MM.1S (cell line): ENCODE measurements at regions not wholly inside any gene's neighbourhood (a gene's known extent, or its start where the extent isn't known, plus 50 kb on each side); places are given as distances from the start of the nearest gene placed in this dataset.

ENCODE experiments used
- CTCF ChIP-seq: fragments of 300-600 bp; sonication (generic); IDR thresholded peaks from 2 replicates; pipeline ENCODE4 v1.5.1; 2016; ENCODE audit warnings: antibody characterized with exemption, low read length, mixed read lengths
- EZH2 ChIP-seq: fragments of 300-600 bp; sonication (generic); optimal IDR thresholded peaks from 2 replicates; pipeline ENCODE3; 2017; ENCODE audit warnings: low read depth, mild to moderate bottlenecking, antibody characterized with exemption, low read length, mixed read lengths

DNA sequence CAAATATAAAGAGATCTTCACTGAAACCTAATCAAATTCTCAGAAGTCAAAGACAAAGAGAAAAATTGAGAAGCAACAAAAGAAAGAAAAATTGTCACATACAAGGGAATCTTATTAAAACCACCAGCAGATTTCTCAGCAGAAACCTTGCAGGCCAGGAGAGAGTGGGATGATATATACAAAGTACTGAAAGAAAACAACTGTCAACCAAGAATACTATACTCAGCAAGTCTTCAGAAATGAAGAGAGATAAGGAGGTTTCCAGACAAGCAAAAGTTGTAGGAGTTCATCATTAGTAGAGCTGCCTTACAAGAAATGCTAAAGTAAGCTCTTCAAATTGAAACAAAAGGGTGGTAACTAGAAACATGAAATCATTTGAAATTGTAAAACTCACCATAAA is 345.6 kb downstream of the MAFB start:
- TF ChIP-seq CTCF, result no peak
- no peak for TF ChIP-seq EZH2
